ENCODE measurements at regions not wholly inside any gene's neighbourhood (a gene's known extent, or its start where the extent isn't known, plus 50 kb on each side); places are given as distances from the start of the nearest gene placed in this dataset.

DNA sequence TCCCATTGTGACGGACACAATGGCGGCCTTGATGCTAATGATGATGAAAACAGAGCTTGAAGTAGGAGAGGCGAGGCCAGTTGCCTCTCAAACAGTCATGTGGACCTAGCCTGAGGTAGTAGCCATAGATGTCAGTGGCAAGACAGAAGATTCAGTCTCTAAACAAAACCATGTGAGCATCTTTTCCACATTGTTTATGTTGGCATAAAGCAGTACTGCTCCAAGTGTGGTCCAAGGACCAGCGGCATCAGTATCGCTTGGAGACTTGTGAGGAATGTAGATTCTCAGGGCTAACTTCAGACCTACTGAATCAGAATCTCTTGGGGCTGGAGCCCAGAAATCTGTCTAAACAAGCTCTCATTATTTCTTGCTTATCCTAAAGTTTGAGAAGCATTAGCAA, 312.8 kb upstream of the JAG1 start:
- DNase-seq (ENCODE audit: low read depth in 4 of 4, low spot score in 1 of 4), result no peak

DNA sequence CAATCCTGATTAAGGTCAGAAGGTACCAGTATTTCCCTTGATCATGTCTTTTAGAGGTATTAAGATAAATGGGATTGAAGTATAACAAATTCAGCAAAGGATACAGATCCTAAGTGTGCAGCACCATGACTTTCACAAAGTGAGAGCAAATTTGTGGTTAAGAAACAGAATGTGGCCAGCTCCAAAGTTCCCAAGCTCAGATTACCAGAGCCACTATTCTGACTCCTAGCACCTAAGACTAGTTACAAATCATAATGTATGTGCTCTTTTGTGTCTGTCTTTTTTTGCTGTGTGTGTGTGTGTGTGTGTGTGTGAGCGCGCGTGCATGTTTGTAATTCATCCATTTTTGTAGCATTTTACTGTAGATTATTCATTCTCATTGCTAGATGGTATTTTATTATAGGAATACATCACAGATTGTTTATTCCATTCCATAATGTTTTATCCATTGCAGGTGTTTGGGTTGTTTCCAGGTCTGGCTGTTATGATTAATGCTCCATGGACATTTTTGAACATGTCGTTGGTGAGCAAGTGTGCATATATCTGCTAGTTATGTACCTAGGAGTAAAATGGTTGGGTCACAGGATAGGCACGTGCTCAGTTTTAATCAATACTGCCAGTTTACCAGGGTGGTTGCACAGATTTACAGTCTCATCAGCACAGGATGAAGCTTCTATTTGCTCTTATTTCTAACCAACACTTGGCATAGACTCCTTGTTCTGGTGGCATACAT, 314.0 kb upstream of the JAG1 start:
- DNase-seq (ENCODE audit: low read depth in 4 of 4, low spot score in 1 of 4), result no peak

DNA sequence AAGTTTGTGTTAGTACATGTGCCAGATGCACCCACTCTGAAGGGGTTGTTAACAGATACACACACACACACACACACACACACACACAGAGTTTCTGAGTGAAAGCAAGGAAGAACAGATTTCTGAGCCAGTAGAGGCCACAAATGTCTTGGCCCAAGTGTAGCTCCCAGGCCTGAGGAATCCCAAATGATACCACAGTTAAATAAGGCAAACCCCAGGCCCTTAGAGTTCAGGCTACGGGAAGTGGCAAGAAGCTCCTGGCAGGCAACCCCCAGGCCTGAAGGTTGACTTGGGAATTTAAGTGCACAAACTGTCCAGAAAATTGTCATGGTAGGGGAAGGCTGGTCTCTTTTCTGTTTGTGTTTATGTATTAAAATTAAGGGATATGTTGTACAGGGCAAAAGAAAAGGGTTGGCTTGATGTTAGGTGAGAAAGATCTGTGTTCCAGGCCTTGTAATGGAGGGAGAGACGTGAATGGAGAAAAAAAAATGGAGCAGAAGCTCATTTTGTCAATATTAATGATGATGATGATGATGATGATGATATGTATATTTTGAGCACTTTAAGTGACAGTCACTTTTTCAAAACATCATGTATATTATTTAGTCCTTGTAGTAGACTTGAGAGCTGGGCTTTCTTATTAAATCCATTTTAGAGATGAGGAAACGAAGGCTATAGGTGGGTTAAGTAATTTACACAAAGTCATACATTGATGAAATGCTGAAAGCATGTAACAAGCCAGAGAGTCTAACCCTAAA, 317.0 kb upstream of the JAG1 start:
- no peak for DNase-seq (ENCODE audit: low read depth in 4 of 4, low spot score in 1 of 4)

DNA sequence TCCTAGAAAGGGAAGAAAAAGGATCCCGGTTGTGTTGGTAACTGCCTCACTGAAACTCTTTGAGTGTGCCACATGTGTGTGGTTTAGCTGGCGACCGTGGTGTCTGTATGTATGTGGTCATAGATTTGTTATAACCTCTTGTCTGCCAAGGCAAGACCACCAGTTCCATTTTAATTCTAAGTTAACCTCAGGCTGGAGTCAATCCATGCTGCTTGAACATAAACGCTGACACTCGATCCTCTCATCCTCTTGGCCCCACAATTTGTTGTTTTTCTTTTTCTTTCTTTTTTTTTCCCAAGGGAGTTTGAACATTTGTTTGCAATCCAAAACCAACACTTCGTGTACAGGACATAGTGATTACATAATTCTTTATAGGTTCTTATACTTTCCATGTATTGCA, 318.9 kb upstream of the JAG1 start:
- DNase-seq (ENCODE audit: low read depth in 4 of 4, low spot score in 1 of 4), result no peak

DNA sequence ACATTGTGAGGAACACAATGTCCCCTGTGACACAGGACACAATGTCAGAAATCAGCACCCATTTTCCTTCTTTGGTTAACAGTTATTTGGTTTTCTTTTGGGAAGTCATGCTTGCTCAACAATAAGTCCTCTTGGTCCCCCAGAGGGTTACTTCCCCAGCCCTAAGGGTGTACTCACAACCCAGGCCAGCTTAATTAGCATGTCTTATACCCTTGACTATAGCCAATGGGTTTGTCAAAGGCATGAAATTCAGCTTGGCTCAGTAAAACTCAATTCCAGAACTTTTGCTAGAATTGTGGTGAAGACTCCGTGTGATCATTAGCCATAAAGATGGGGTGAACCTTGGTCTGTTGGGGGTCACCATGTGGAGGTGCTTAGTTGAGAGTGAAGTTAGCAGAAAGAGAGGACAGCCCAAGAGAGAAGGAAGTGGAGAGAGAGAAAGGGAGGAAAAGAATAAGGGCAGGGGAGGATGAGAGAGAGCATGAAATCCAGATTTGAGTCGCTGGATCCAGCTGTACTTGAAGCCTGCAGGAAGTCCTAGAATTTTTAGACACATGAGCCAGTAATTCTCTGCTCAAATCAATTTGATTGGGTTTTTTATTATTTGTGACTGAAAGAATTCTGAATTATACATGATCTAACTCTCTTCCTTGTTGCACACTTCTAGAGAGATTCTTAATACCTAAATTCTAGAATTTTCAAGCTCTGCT, 321.3 kb upstream of the JAG1 start:
- DNase-seq (ENCODE audit: low read depth in 4 of 4, low spot score in 1 of 4), result no peak

DNA sequence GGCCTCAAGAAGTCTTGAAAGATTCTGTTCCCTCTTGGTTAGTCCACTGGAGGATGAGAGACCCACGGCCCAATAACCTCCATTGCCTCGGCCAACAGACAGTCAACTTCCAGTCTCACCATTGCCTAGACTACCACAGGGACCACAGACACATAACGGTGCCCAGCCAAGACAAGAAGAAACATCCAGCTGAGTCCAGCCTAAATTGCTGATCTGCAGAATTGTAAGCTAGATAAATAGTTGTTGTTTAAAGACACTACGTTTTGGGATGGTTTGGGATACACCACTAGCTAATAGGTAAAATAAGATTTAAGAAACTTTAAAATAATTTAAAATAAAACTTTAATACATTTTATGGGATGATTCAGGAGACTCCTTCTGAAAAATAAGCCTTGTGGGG, 324.7 kb upstream of the JAG1 start:
- DNase-seq (ENCODE audit: low read depth in 4 of 4, low spot score in 1 of 4), result no peak

DNA sequence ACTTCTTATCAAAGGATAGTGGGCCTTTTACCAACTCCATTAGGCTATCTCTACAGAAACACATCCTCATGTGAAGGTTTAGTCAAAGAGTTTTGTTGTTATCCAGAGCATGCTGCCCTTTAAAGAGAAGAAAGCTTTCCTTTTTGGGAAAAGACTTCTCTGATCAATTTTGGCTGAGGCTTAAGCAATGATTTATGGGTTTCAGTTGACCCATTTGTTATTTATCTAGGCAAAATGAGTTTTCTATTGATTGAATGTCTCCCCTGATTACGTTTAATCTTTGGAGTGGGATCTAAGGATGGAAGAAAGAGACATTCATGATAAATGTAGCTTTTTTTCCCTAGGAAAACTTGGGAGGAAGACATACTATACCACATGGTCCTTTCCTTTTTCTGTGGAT, 326.6 kb upstream of the JAG1 start:
- no peak for DNase-seq (ENCODE audit: low read depth in 4 of 4, low spot score in 1 of 4)

DNA sequence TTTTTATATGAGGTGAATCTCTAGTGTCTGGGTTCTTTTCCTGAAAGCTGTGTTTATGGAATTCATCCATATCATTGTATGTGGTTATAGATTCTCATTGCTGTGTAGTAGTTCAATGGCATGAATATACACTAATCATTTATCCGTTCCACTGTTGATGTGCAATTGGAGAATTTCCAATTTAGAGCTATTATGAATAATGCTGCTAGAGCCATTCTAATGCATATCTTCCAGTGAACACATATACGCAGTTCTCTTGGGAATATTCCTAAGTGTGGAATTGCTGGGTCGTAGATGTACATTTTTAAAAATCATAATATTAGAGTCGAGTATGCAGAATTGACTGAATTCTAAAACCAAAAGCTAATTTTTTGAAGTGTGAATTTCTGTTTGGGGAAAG, 327.5 kb upstream of the JAG1 start:
- DNase-seq (ENCODE audit: low read depth in 4 of 4, low spot score in 1 of 4), result no peak

- DNase-seq (ENCODE audit: low read depth in 4 of 4, low spot score in 1 of 4), result no peak
Observed at GRCh38 chr20:11001764-11002540, 328.2 kb upstream of the JAG1 start.

GRCh38 chr20:11003341-11003740, 329.5 kb upstream of the JAG1 start:
- DNase-seq (ENCODE audit: low read depth in 4 of 4, low spot score in 1 of 4), result no peak

- no peak for DNase-seq (ENCODE audit: low read depth in 4 of 4, low spot score in 1 of 4)
Observed at GRCh38 chr20:11008444-11009033, 334.7 kb upstream of the JAG1 start.

DNA sequence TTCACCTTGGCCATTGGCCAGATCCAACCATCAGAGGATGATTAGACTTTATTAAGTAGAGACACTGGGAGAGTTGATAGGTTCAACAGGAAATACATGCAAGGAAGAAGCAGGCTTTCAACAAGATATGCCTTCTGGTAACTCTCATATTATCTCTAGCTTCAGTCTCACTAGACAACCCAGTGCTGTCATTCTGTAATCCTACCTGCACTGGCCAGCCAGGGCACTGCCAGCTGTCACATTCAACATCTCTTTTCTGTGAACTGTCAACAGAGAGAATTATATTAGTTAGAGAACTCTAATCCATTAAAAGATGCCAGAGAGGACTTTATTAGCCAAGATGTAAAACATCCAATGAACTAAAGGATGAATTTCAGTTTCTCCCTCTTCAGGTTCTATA, 337.9 kb upstream of the JAG1 start:
- no peak for DNase-seq (ENCODE audit: low read depth in 4 of 4, low spot score in 1 of 4)

- no peak for DNase-seq (ENCODE audit: low read depth in 4 of 4, low spot score in 1 of 4)
Observed at GRCh38 chr20:11012975-11013374, 339.2 kb upstream of the JAG1 start.

- no peak for DNase-seq (ENCODE audit: low read depth in 4 of 4, low spot score in 1 of 4)
Observed at GRCh38 chr20:11013801-11014200, 340.0 kb upstream of the JAG1 start.

DNA sequence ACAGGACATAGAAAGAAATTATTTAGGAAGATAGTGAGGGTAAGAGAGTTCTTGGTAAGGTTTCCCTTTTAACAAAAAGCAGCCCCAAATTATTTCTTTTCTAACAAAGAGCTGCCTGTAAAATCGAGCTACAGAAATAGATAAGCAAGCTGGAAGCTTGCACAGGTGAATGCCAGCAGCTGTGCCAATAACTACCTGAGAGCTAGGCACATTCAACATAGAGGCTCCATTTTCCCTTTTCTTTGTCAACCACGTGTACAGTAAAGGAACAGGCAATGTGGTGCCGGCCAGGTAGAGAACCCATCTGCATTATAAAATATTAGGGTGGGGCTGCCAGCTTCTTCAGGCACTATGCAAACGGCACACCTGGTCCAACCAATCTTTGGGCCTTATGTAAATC, 341.6 kb upstream of the JAG1 start:
- no peak for DNase-seq (ENCODE audit: low read depth in 4 of 4, low spot score in 1 of 4)

- DNase-seq (ENCODE audit: low read depth in 4 of 4, low spot score in 1 of 4), result no peak
Observed at GRCh38 chr20:11017446-11017845, 343.6 kb upstream of the JAG1 start.

- no peak for DNase-seq (ENCODE audit: low read depth in 4 of 4, low spot score in 1 of 4)
Observed at GRCh38 chr20:11018668-11019170, 344.9 kb upstream of the JAG1 start.

GRCh38 chr20:11020712-11021111, 346.9 kb upstream of the JAG1 start:
- no peak for DNase-seq (ENCODE audit: low read depth in 4 of 4, low spot score in 1 of 4)

- no peak for DNase-seq (ENCODE audit: low read depth in 4 of 4, low spot score in 1 of 4)
Observed at GRCh38 chr20:11027224-11027623, 353.4 kb upstream of the JAG1 start.

GRCh38 chr20:11030351-11030750, 356.6 kb upstream of the JAG1 start:
- no peak for DNase-seq (ENCODE audit: low read depth in 4 of 4, low spot score in 1 of 4)

DNA sequence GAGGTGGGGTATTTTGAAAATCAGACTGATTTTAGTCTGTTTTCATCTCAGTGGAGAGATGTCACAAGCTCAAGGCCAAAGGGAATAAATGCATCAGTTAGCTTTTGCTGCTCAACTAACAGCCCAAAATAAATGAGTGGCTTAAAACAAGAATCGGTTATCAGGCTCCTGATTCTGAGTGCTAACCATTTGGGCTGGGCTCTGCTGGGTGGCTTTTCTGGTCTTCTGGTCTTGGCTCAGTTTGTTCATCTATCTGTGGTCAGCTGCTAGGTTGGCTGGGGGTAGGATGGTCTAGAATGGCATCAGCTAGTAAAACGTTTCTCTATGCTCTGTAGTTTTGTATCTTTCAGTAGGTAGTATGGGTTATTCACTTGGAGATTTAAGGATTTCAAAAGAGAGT, 357.5 kb upstream of the JAG1 start:
- DNase-seq (ENCODE audit: low read depth in 4 of 4, low spot score in 1 of 4), result no peak

Data from stimulated activated CD4-positive, alpha-beta T cell treated with anti-CD3 and anti-CD28 coated beads, Interleukin-1b, Interleukin-23, amount 100 ng/mL, for 24 hours (primary cell).